GM12878 (cell line): ENCODE measurements at regions not wholly inside any gene's neighbourhood (a gene's known extent, or its start where the extent isn't known, plus 50 kb on each side); places are given as distances from the start of the nearest gene placed in this dataset.

ENCODE experiments used
- ATAC-seq: fragments of 200-7000 bp; cut with Tn5 transposase; 3 replicates; pipeline ENCODE4 v1.9.1; 2020; ENCODE audit warnings: mild to moderate bottlenecking, moderate library complexity
- BruUV-seq: library from RNA; stranded (reverse); fragments of 400-500 nt; replicated peaks from 2 replicates; lab custom pipeline; 2021; lab: Mats Ljungman, UMichigan
- CTCF ChIA-PET: fragments of 300-600 bp; sonication (Branson Sonifier 250); formaldehyde crosslinking; extraction: SDS; loops from one replicate; lab custom pipeline; 2021; ENCODE audit warnings: inconsistent platforms; lab: Yijun Ruan, JAX
- POLR2A ChIA-PET: fragments of 350-600 bp; formaldehyde crosslinking; extraction: SDS; loops from one replicate; lab custom pipeline; 2021; ENCODE audit warnings: inconsistent platforms; lab: Charles Lee
- RAD21 ChIA-PET: fragments of 300-600 bp; sonication (Branson Sonifier 250); formaldehyde crosslinking; loops from one replicate; lab custom pipeline; 2023; ENCODE audit warnings: antibody characterized with exemption; ENCODE audit not compliant: unreplicated experiment; lab: Charles Lee
- SMC1A ChIA-PET: fragments of 300-600 bp; sonication (Branson Sonifier 250); formaldehyde crosslinking; loops from one replicate; lab custom pipeline; 2023; ENCODE audit not compliant: unreplicated experiment, uncharacterized antibody; lab: Charles Lee
- DNase-seq: peaks from one replicate; pipeline ENCODE4 v3.0.0-alpha.2; 2011; ENCODE audit warnings: low read depth, low spot score
- FAIRE-seq: peaks from 3 replicates; lab custom pipeline; 2011; peaks lifted over from hg19 to GRCh38; lab: Jason Lieb, UNC
- H2AFZ ChIP-seq: 2 replicates; pipeline ENCODE4 v1.6.0; 2011; ENCODE audit warnings: low read depth, low read length, control low read depth; ENCODE audit not compliant: control insufficient read depth
- H3K27ac ChIP-seq: 2 replicates; pipeline ENCODE4 v1.5.1; 2011; ENCODE audit warnings: control low read depth; ENCODE audit not compliant: control insufficient read depth, insufficient read depth
- H3K27me3 ChIP-seq, 2 experiments: replicated peaks in 1 of 2; 2 replicates each; pipeline versions ENCODE4 v1.6.0 to v1.6.1; 2011; ENCODE audit warnings: low read length in 1 of 2; ENCODE audit not compliant: control insufficient read depth in 2 of 2, insufficient read depth in 2 of 2
- H3K36me3 ChIP-seq, 2 experiments: 2 replicates each; pipeline ENCODE4 v1.5.1; 2011; ENCODE audit warnings: low read length in 1 of 2; ENCODE audit not compliant: control insufficient read depth in 2 of 2, insufficient read depth in 2 of 2
- H3K4me1 ChIP-seq: 2 replicates; pipeline ENCODE4 v1.6.1; 2011; ENCODE audit warnings: mild to moderate bottlenecking, low read length, moderate library complexity, mixed read lengths; ENCODE audit not compliant: control insufficient read depth, insufficient read depth
- H3K4me2 ChIP-seq: 2 replicates; pipeline ENCODE4 v1.6.0; 2011; ENCODE audit warnings: control low read depth; ENCODE audit not compliant: control insufficient read depth, insufficient read depth
- H3K4me3 ChIP-seq: fragments of 200-600 bp; sonication (generic); 2 replicates; pipeline ENCODE4 v1.5.1; 2016
- H3K79me2 ChIP-seq: 2 replicates; pipeline ENCODE4 v1.6.0; 2011; ENCODE audit warnings: low read length; ENCODE audit not compliant: control insufficient read depth, insufficient read depth
- H3K9ac ChIP-seq: 2 replicates; pipeline ENCODE4 v1.8.0; 2011; ENCODE audit warnings: low read length, control low read depth, mixed read lengths; ENCODE audit not compliant: control insufficient read depth, insufficient read depth
- H3K9me3 ChIP-seq: replicated peaks from 3 replicates; pipeline ENCODE4 v1.5.1; 2011; ENCODE audit warnings: mild to moderate bottlenecking, low read length; ENCODE audit not compliant: control insufficient read depth, insufficient read depth
- H4K20me1 ChIP-seq: 2 replicates; pipeline ENCODE4 v1.6.0; 2011; ENCODE audit not compliant: control insufficient read depth, insufficient read depth
- ATF7 ChIP-seq: fragments of 450-650 bp; IDR thresholded peaks from 2 replicates; pipeline ENCODE4 v1.6.1; 2016; ENCODE audit warnings: low read depth, mild to moderate bottlenecking
- BACH1 ChIP-seq: fragments of 450-650 bp; IDR thresholded peaks from 2 replicates; pipeline ENCODE4 v1.6.1; 2017; ENCODE audit warnings: mild to moderate bottlenecking, borderline replicate concordance
- CBFB ChIP-seq: IDR thresholded peaks from 2 replicates; pipeline ENCODE4 v1.6.1; 2016; ENCODE audit warnings: antibody characterized with exemption, low read depth
- CEBPZ ChIP-seq: fragments of 150-350 bp; IDR thresholded peaks from 2 replicates; pipeline ENCODE4 v1.6.1; 2016; ENCODE audit warnings: low read depth, low read length
- ELK1 ChIP-seq: IDR thresholded peaks from 2 replicates; pipeline ENCODE4 v1.6.1; 2012; ENCODE audit warnings: low read depth, low read length, improper control_type of control experiment
- FOS ChIP-seq: IDR thresholded peaks from 3 replicates; pipeline ENCODE4 v1.6.1; 2011; ENCODE audit warnings: borderline replicate concordance; ENCODE audit not compliant: insufficient read length; ENCODE audit errors: extremely low read depth
- HCFC1 ChIP-seq: fragments of 150-350 bp; IDR thresholded peaks from 2 replicates; pipeline ENCODE4 v1.6.1; 2014; ENCODE audit warnings: low read length
- IRF3 ChIP-seq: fragments of 450-650 bp; IDR thresholded peaks from 2 replicates; pipeline ENCODE4 v1.6.1; 2014; ENCODE audit warnings: mild to moderate bottlenecking
- IRF4 ChIP-seq: IDR thresholded peaks from 2 replicates; pipeline ENCODE4 v1.6.1; 2011; ENCODE audit warnings: low read depth, low read length
- JUND ChIP-seq: IDR thresholded peaks from 2 replicates; pipeline ENCODE4 v1.6.1; 2012; ENCODE audit warnings: low read depth, mild to moderate bottlenecking, low read length, improper control_type of control experiment, moderate library complexity
- LARP7 ChIP-seq: fragments of 450-650 bp; IDR thresholded peaks from 2 replicates; pipeline ENCODE4 v1.6.1; 2017; ENCODE audit warnings: mild to moderate bottlenecking
- NR2F1 ChIP-seq: fragments of 450-650 bp; conservative IDR thresholded peaks from 2 replicates; pipeline ENCODE4 v1.6.1; 2017; ENCODE audit warnings: mild to moderate bottlenecking
- PAX5 ChIP-seq: IDR thresholded peaks from 2 replicates; pipeline ENCODE4 v1.6.1; 2011; ENCODE audit warnings: low read depth, low read length, borderline replicate concordance
- PAX8 ChIP-seq: fragments of 450-650 bp; IDR thresholded peaks from 2 replicates; pipeline ENCODE4 v1.6.1; 2017; ENCODE audit warnings: mild to moderate bottlenecking, moderate library complexity
- SREBF2 ChIP-seq: IDR thresholded peaks from 2 replicates; pipeline ENCODE4 v1.6.1; 2012; ENCODE audit warnings: mild to moderate bottlenecking, low read length
- STAT1 ChIP-seq: fragments of 450-650 bp; conservative IDR thresholded peaks from 2 replicates; pipeline ENCODE4 v1.6.1; 2014; ENCODE audit warnings: antibody characterized with exemption, mild to moderate bottlenecking
- ZNF217 ChIP-seq: fragments of 450-650 bp; IDR thresholded peaks from 2 replicates; pipeline ENCODE4 v1.6.1; 2017; ENCODE audit warnings: antibody characterized with exemption, mild to moderate bottlenecking
- ZNF687 ChIP-seq: fragments of 450-650 bp; IDR thresholded peaks from 2 replicates; pipeline ENCODE4 v1.6.1; 2017; ENCODE audit warnings: mild to moderate bottlenecking, moderate library complexity
- WGBS: methylation state at CpG from one replicate; pipeline ENCODE4 v1.1.6; 2016; ENCODE audit warnings: low lambda C conversion rate; ENCODE audit not compliant: insufficient replicate concordance, insufficient coverage; ENCODE audit errors: missing lambda C conversion rate; 5-methylcytosine and 5-hydroxymethylcytosine counted together
- in situ Hi-C: fragments of 300-500 bp; cut with MboI; formaldehyde crosslinking; loops from 9 replicates; pipeline ENCODE4 v1.14.3; 2018; ENCODE audit warnings: mixed read lengths
- intact Hi-C: fragments of 100-400 bp; cut with micrococcal nuclease; formaldehyde crosslinking; loops from one replicate; pipeline ENCODE4 v1.14.2; 2022; ENCODE audit not compliant: unreplicated experiment

- ChIA-PET SMC1A (interaction anchor here (0.8 to 2.6 kb wide), 4 partner anchors 8 to 459 kb away, joined by 3 to 13 read pairs (median 4); no protein-coding TSS in a partner anchor), RAD21 (interaction anchor here (1.2 to 1.8 kb wide), 2 partner anchors 8 to 10 kb away, joined by 4 to 7 read pairs; no protein-coding TSS in a partner anchor), CTCF (interaction anchor here (0.8 kb wide), 1 partner anchor 38 kb away, joined by 4 read pairs; no protein-coding TSS in a partner anchor), POLR2A (no interaction called here)
- in situ Hi-C loops = no loop called here
- H3K36me3 ChIP-seq = no peaks in the 10 kb centered on the region
- intact Hi-C loops = no loop called here
- H3K79me2 ChIP-seq = no peaks in the 10 kb centered on the region
- H3K27ac ChIP-seq = no peak overlapping the region
- no peak overlapping the region for H3K9ac ChIP-seq
- no peak for FAIRE-seq
- no peaks in the 10 kb centered on the region for H4K20me1 ChIP-seq
- H3K4me1 ChIP-seq = no peaks in the 10 kb centered on the region
- DNase-seq = no peak
- BruUV-seq = no TSS peak
- 53% methylated on average over 2 of the region's 2 CpGs for WGBS
- no peaks in the 10 kb centered on the region; the same call in 2 of the 3 replicates for H3K9me3 ChIP-seq
- no peak for ATAC-seq
- H3K27me3 ChIP-seq = no peaks in the 10 kb centered on the region
- H2AFZ ChIP-seq = no peak overlapping the region
- H3K4me3 ChIP-seq = no peak overlapping the region
- H3K4me2 ChIP-seq = no peak overlapping the region
- TF ChIP-seq ATF7 = no peak
- TF ChIP-seq SREBF2 = no peak
- TF ChIP-seq IRF4 = no peak
- TF ChIP-seq IRF3 = no peak
- TF ChIP-seq PAX5 = no peak
- no peak for TF ChIP-seq PAX8
- no peak for TF ChIP-seq FOS
- TF ChIP-seq CEBPZ = no peak
- no peak for TF ChIP-seq LARP7
- TF ChIP-seq NR2F1 = no peak
- no peak for TF ChIP-seq BACH1
- no peak for TF ChIP-seq ZNF217
- TF ChIP-seq STAT1 = no peak
- no peak for TF ChIP-seq CBFB
- no peak for TF ChIP-seq JUND
- no peak for TF ChIP-seq ELK1
- TF ChIP-seq ZNF687 = no peak
- no peak for TF ChIP-seq HCFC1
Measured at GRCh38 chr3:6220447-6220846, 640.5 kb upstream of the GRM7 start.
